ENCODE measurements at regions not wholly inside any gene's neighbourhood (a gene's known extent, or its start where the extent isn't known, plus 50 kb on each side); places are given as distances from the start of the nearest gene placed in this dataset.

DNA sequence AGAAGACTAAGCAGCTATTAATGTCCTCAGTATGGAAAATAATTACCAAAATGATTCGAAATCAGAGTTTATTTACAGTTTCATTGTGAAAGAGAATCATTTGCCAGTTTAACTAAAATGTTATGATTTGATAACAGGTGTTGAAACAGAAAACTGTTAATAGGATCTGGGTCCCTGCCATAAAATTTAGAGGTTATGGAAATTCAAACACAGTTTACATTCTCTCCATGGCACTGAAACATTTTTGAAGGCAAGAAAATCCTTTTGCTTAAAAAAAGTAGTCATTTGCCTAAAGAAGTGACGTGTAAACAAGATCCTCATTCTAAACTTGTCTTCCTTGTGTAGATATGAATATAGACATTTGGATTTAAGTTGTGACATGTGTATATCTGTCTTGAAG is 743.8 kb downstream of the SLC4A3 start:
- no peak overlapping the region for H3K4me3 ChIP-seq (ENCODE audit: low read length)
- no peaks in the 10 kb centered on the region for H3K9me3 ChIP-seq (ENCODE audit: control insufficient read depth, insufficient read depth, low read length)
- H3K27ac ChIP-seq (ENCODE audit: low read depth, low read length) = no peak overlapping the region
- H3F3A ChIP-seq (ENCODE audit: control insufficient read depth, insufficient read depth) = no peaks in the 10 kb centered on the region
- H3K36me3 ChIP-seq (ENCODE audit: control insufficient read depth, low read length) = no peaks in the 10 kb centered on the region
- no peak overlapping the region for H3K4me2 ChIP-seq (ENCODE audit: low read length)
- no peaks in the 10 kb centered on the region for H3K4me1 ChIP-seq (ENCODE audit: control insufficient read depth, low read length)
- no peak for TF ChIP-seq EZH2phosphoT487 (IDR thresholded peaks at IDR 0.05; ENCODE audit: borderline replicate concordance, low read length)
- TF ChIP-seq, protein P1, sequence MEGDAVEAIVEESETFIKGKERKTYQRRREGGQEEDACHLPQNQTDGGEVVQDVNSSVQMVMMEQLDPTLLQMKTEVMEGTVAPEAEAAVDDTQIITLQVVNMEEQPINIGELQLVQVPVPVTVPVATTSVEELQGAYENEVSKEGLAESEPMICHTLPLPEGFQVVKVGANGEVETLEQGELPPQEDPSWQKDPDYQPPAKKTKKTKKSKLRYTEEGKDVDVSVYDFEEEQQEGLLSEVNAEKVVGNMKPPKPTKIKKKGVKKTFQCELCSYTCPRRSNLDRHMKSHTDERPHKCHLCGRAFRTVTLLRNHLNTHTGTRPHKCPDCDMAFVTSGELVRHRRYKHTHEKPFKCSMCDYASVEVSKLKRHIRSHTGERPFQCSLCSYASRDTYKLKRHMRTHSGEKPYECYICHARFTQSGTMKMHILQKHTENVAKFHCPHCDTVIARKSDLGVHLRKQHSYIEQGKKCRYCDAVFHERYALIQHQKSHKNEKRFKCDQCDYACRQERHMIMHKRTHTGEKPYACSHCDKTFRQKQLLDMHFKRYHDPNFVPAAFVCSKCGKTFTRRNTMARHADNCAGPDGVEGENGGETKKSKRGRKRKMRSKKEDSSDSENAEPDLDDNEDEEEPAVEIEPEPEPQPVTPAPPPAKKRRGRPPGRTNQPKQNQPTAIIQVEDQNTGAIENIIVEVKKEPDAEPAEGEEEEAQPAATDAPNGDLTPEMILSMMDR (IDR thresholded peaks at IDR 0.05; ENCODE audit: low read depth, low read length, poor library complexity, severe bottlenecking) = no peak
- no peaks in the 10 kb centered on the region for H3K27me3 ChIP-seq (ENCODE audit: control insufficient read depth, low read length)
- H4K20me1 ChIP-seq (ENCODE audit: control insufficient read depth, insufficient read depth, low read depth, low read length) = no peaks in the 10 kb centered on the region
- H3K79me2 ChIP-seq (ENCODE audit: control insufficient read depth, low read length) = no peaks in the 10 kb centered on the region
- H3K9me2 ChIP-seq (replicated peaks; ENCODE audit: control insufficient read depth, low read length) = no peaks in the 10 kb centered on the region

DNA sequence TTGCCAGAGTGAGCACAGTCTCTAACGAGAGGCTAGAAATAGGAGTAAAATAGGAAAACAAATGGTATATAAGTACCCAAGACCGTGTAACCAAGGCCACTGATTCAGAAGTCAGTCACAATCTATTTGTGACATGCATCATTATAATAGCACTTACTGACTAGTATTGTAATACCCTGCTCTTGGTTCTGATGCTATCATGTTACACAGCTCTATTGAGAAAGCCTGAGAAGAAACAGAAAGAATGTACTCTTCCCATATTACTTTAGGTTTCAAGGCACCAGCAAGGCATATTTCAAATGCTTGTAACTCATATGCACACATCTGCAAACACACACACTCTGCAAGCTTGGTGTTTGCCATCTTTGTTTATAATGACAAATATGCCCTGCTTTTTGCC is 746.4 kb downstream of the SLC4A3 start:
- Histone ChIP-seq H4K20me1 (ENCODE audit: control insufficient read depth, insufficient read depth, low read depth, low read length) (no peaks in the 10 kb centered on the region), H3K4me3 (ENCODE audit: low read length) (no peak overlapping the region), H3K27ac (ENCODE audit: low read depth, low read length) (no peak overlapping the region), H3K4me2 (ENCODE audit: low read length) (no peak overlapping the region), H3K27me3 (ENCODE audit: control insufficient read depth, low read length) (no peaks in the 10 kb centered on the region), H3K4me1 (ENCODE audit: control insufficient read depth, low read length) (no peaks in the 10 kb centered on the region), H3K36me3 (ENCODE audit: control insufficient read depth, low read length) (no peaks in the 10 kb centered on the region), H3K9me2 (replicated peaks; ENCODE audit: control insufficient read depth, low read length) (no peaks in the 10 kb centered on the region), H3K79me2 (ENCODE audit: control insufficient read depth, low read length) (no peaks in the 10 kb centered on the region), H3K9me3 (ENCODE audit: control insufficient read depth, insufficient read depth, low read length) (no peaks in the 10 kb centered on the region), H3F3A (ENCODE audit: control insufficient read depth, insufficient read depth) (no peaks in the 10 kb centered on the region)
- TF ChIP-seq, protein P1 (IDR thresholded peaks at IDR 0.05; ENCODE audit: low read depth, low read length, poor library complexity, severe bottlenecking) = no peak
- no peak for TF ChIP-seq EZH2phosphoT487 (IDR thresholded peaks at IDR 0.05; ENCODE audit: borderline replicate concordance, low read length)

DNA sequence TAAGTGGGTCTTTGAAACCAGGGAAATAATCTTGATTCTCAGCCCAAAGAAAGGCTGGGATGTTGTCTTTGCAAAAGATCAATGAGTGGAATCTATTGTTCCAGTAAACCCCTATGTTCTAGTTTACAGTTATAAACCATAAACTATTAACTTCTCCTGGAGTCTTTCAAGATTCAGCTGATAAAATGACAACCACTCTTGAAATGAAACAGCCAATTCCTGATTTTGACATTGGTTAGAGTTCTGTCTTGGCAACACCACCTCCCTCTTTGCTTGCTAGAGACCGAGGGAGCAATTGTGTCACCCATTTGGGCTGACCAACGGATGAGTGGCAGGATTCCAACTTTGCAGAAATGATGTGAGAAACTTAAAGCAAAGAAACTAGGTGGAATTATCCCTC is 746.9 kb downstream of the SLC4A3 start:
- no peaks in the 10 kb centered on the region for H3F3A ChIP-seq (ENCODE audit: control insufficient read depth, insufficient read depth)
- no peaks in the 10 kb centered on the region for H3K4me1 ChIP-seq (ENCODE audit: control insufficient read depth, low read length)
- no peak overlapping the region for H3K4me3 ChIP-seq (ENCODE audit: low read length)
- H3K79me2 ChIP-seq (ENCODE audit: control insufficient read depth, low read length) = no peaks in the 10 kb centered on the region
- no peaks in the 10 kb centered on the region for H3K9me3 ChIP-seq (ENCODE audit: control insufficient read depth, insufficient read depth, low read length)
- no peaks in the 10 kb centered on the region for H4K20me1 ChIP-seq (ENCODE audit: control insufficient read depth, insufficient read depth, low read depth, low read length)
- H3K27ac ChIP-seq (ENCODE audit: low read depth, low read length) = no peak overlapping the region
- no peaks in the 10 kb centered on the region for H3K9me2 ChIP-seq (replicated peaks; ENCODE audit: control insufficient read depth, low read length)
- H3K36me3 ChIP-seq (ENCODE audit: control insufficient read depth, low read length) = no peaks in the 10 kb centered on the region
- no peaks in the 10 kb centered on the region for H3K27me3 ChIP-seq (ENCODE audit: control insufficient read depth, low read length)
- TF ChIP-seq, protein P1 (IDR thresholded peaks at IDR 0.05; ENCODE audit: low read depth, low read length, poor library complexity, severe bottlenecking) = no peak
- TF ChIP-seq EZH2phosphoT487 (IDR thresholded peaks at IDR 0.05; ENCODE audit: borderline replicate concordance, low read length) = no peak
- no peak overlapping the region for H3K4me2 ChIP-seq (ENCODE audit: low read length)
